ENCODE measurements at regions not wholly inside any gene's neighbourhood (a gene's known extent, or its start where the extent isn't known, plus 50 kb on each side); places are given as distances from the start of the nearest gene placed in this dataset.

GRCh38 chrX:138011468-138011867, 445.5 kb downstream of the ZIC3 start:
- TF ChIP-seq, protein P1, sequence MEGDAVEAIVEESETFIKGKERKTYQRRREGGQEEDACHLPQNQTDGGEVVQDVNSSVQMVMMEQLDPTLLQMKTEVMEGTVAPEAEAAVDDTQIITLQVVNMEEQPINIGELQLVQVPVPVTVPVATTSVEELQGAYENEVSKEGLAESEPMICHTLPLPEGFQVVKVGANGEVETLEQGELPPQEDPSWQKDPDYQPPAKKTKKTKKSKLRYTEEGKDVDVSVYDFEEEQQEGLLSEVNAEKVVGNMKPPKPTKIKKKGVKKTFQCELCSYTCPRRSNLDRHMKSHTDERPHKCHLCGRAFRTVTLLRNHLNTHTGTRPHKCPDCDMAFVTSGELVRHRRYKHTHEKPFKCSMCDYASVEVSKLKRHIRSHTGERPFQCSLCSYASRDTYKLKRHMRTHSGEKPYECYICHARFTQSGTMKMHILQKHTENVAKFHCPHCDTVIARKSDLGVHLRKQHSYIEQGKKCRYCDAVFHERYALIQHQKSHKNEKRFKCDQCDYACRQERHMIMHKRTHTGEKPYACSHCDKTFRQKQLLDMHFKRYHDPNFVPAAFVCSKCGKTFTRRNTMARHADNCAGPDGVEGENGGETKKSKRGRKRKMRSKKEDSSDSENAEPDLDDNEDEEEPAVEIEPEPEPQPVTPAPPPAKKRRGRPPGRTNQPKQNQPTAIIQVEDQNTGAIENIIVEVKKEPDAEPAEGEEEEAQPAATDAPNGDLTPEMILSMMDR (IDR thresholded peaks at IDR 0.05) = no peak
- TF ChIP-seq POLR2A (IDR thresholded peaks at IDR 0.05) (no peak), POLR2AphosphoS5 (IDR thresholded peaks at IDR 0.05) (no peak)

All from breast epithelium (tissue), 3 donors.